ENCODE measurements at regions not wholly inside any gene's neighbourhood (a gene's known extent, or its start where the extent isn't known, plus 50 kb on each side); places are given as distances from the start of the nearest gene placed in this dataset.

DNA sequence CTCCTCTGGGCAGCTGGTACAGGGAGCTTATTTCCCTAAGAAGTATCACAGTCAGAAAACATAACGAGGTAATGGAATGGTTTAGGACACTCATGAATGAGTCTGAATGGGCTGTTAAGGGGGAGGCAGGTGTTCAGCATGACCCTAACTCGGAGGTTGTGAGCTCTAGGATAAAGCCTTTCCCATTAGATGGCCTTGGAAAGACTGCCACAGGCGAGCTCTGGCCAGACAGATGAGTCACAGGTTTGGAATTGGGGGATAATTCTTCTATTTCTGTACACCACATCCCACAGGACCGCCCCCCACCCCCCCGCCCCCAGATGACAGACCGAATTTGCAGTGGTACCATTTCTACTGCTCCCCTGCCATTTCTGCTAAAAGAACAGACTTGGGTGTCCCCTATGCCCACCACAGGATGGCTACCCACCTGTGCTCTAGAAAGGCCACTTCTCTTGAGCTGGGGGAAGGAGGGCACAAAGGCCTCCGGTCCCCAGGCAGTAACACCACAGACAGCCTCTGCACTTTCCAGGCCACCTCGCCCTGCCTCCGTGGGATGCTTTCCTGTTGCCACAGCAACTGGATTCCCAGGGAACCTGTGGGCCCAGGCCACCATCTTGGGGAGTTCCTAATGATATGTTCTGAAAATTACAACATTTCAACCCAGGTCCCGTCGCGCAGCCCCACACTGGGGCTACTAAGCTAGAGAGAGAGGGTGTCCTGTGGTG, 76.7 kb downstream of the TRIM29 start:
- H3K36me3 ChIP-seq (ENCODE audit: control insufficient read depth, insufficient read depth, low read length): no peaks in the 10 kb centered on the region
- intact Hi-C loops (cut with micrococcal nuclease): no loop called here
- DNase-seq (no peak), ATAC-seq (no peak)
- H3K27me3 ChIP-seq (ENCODE audit: control insufficient read depth, insufficient read depth, low read length): no peaks in the 10 kb centered on the region
- Mint-ChIP-seq H3K27me3 (ENCODE audit: low read depth in 2 of 2) (peaks cover 18% of the 10 kb centered on the region in 2 donors), H3K4me1 (no peaks in the 10 kb centered on the region), H3K27ac (no peak overlapping the region), H3K4me3 (no peak overlapping the region), H3K36me3 (no peaks in the 10 kb centered on the region), H3K9me3 (no peaks in the 10 kb centered on the region)
- H3K4me3 ChIP-seq (ENCODE audit: low read length): no peak overlapping the region
- no peaks in the 10 kb centered on the region for H3K4me1 ChIP-seq (ENCODE audit: control insufficient read depth, insufficient read depth, low read length)
- no peaks in the 10 kb centered on the region for H3K9me3 ChIP-seq (ENCODE audit: control insufficient read depth, insufficient read depth, low read length)
- WGBS (ENCODE audit: insufficient coverage): 85% methylated on average over 11 of the region's 12 CpGs
- TF ChIP-seq, protein P1, sequence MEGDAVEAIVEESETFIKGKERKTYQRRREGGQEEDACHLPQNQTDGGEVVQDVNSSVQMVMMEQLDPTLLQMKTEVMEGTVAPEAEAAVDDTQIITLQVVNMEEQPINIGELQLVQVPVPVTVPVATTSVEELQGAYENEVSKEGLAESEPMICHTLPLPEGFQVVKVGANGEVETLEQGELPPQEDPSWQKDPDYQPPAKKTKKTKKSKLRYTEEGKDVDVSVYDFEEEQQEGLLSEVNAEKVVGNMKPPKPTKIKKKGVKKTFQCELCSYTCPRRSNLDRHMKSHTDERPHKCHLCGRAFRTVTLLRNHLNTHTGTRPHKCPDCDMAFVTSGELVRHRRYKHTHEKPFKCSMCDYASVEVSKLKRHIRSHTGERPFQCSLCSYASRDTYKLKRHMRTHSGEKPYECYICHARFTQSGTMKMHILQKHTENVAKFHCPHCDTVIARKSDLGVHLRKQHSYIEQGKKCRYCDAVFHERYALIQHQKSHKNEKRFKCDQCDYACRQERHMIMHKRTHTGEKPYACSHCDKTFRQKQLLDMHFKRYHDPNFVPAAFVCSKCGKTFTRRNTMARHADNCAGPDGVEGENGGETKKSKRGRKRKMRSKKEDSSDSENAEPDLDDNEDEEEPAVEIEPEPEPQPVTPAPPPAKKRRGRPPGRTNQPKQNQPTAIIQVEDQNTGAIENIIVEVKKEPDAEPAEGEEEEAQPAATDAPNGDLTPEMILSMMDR (IDR thresholded peaks at IDR 0.05): no peak
- H3K27ac ChIP-seq (ENCODE audit: low read length): no peak overlapping the region

DNA sequence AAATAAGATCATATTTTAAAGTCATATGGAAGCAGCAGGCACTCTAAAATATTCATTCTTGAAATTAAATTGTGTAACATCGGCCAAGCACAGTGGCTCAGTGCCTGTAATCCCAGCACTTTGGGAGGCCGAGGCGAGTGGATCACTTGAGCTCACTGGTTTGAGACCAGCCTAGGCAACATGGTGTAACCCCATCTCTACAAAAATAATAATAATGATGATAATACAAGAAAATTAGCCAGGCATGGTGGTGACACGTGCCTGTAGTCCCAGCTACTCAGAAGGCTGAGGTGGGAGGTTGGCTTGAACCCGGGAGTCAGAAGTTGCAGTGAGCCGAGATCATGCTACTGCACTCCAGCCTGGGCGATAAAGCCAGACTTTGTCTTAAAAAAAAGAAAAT, 77.4 kb downstream of the TRIM29 start:
- Mint-ChIP-seq H3K9me3 (no peaks in the 10 kb centered on the region), H3K36me3 (no peaks in the 10 kb centered on the region), H3K27ac (no peak overlapping the region), H3K4me1 (no peaks in the 10 kb centered on the region), H3K4me3 (no peak overlapping the region), H3K27me3 (ENCODE audit: low read depth in 2 of 2) (peaks cover 21% of the 10 kb centered on the region in 2 donors)
- TF ChIP-seq, protein P1 (IDR thresholded peaks at IDR 0.05): no peak
- H3K9me3 ChIP-seq (ENCODE audit: control insufficient read depth, insufficient read depth, low read length): no peaks in the 10 kb centered on the region
- DNase-seq: no peak
- intact Hi-C loops (cut with micrococcal nuclease): no loop called here
- H3K36me3 ChIP-seq (ENCODE audit: control insufficient read depth, insufficient read depth, low read length): no peaks in the 10 kb centered on the region
- 87% methylated on average over 5 of the region's 7 CpGs for WGBS (ENCODE audit: insufficient coverage)
- H3K27me3 ChIP-seq (ENCODE audit: control insufficient read depth, insufficient read depth, low read length): no peaks in the 10 kb centered on the region
- H3K4me3 ChIP-seq (ENCODE audit: low read length): no peak overlapping the region
- no peak overlapping the region for H3K27ac ChIP-seq (ENCODE audit: low read length)
- H3K4me1 ChIP-seq (ENCODE audit: control insufficient read depth, insufficient read depth, low read length): no peaks in the 10 kb centered on the region
- no peak for ATAC-seq

DNA sequence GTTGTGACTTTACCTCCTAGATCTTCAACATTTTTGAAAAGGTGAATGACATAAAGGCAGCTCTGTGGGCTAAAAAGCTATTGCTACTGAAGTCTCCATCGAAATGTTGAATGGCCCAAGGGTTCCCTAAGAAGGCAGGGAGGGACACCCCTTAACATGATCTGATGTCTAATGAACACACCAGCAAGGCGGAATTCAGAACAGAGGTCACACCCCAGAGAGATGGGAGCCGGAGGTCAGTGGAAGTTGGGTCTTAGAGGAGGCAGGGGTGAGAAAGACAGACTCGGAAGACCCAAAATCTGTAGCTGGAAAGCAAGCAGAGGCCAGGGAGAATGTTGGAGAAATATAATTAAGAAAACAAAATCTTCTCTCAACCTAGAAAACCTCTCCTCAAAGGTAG, 79.0 kb downstream of the TRIM29 start:
- Histone ChIP-seq H3K36me3 (ENCODE audit: control insufficient read depth, insufficient read depth, low read length) (no peaks in the 10 kb centered on the region), H3K4me3 (ENCODE audit: low read length) (no peak overlapping the region), H3K27me3 (ENCODE audit: control insufficient read depth, insufficient read depth, low read length) (no peaks in the 10 kb centered on the region), H3K4me1 (ENCODE audit: control insufficient read depth, insufficient read depth, low read length) (no peaks in the 10 kb centered on the region), H3K9me3 (ENCODE audit: control insufficient read depth, insufficient read depth, low read length) (no peaks in the 10 kb centered on the region), H3K27ac (ENCODE audit: low read length) (no peak overlapping the region)
- H3K36me3 Mint-ChIP-seq: no peaks in the 10 kb centered on the region
- 84% methylated on average over 4 of the region's 4 CpGs for WGBS (ENCODE audit: insufficient coverage)
- TF ChIP-seq, protein P1 (IDR thresholded peaks at IDR 0.05): no peak
- no peaks in the 10 kb centered on the region for H3K4me1 Mint-ChIP-seq
- intact Hi-C loops (cut with micrococcal nuclease): no loop called here
- peaks cover 21% of the 10 kb centered on the region in 2 donors for H3K27me3 Mint-ChIP-seq (ENCODE audit: low read depth in 2 of 2)
- no peaks in the 10 kb centered on the region for H3K9me3 Mint-ChIP-seq
- DNase-seq (no peak), ATAC-seq (no peak)
- H3K4me3 Mint-ChIP-seq: no peak overlapping the region
- no peak overlapping the region for H3K27ac Mint-ChIP-seq
